CD4-positive, alpha-beta memory T cell (primary cell): ENCODE measurements at regions not wholly inside any gene's neighbourhood (a gene's known extent, or its start where the extent isn't known, plus 50 kb on each side); places are given as distances from the start of the nearest gene placed in this dataset.

ENCODE experiments used
- CTCF ChIA-PET: fragments of 350-600 bp; sonication (Branson Sonifier 250); formaldehyde crosslinking; loops from one replicate; lab custom pipeline; 2021; ENCODE audit warnings: inconsistent platforms; ENCODE audit not compliant: partially characterized antibody; lab: Charles Lee
- POLR2A ChIA-PET: fragments of 350-600 bp; sonication (Branson Sonifier 250); formaldehyde crosslinking; loops from one replicate; lab custom pipeline; 2021; ENCODE audit not compliant: partially characterized antibody; lab: Charles Lee
- DNase-seq, 5 donors: peaks; one replicate each; pipeline versions ENCODE4 v3.0.0 to v3.0.0-alpha.2; 2020 to 2022; ENCODE audit warnings: mixed read lengths in 1 of 5
- H3K27ac ChIP-seq: one replicate; pipeline ENCODE4 v1.7.0; 2013; ENCODE audit warnings: low read depth, low read length
- H3K27me3 ChIP-seq: 2 replicates; pipeline ENCODE4 v1.7.0; 2013; ENCODE audit warnings: mild to moderate bottlenecking, low read length, moderate library complexity; ENCODE audit not compliant: insufficient read depth
- H3K36me3 ChIP-seq: 2 replicates; pipeline ENCODE4 v1.7.0; 2013; ENCODE audit warnings: mild to moderate bottlenecking, low read length, moderate library complexity; ENCODE audit not compliant: insufficient read depth
- H3K4me1 ChIP-seq: 2 replicates; pipeline ENCODE4 v1.7.0; 2013; ENCODE audit warnings: mild to moderate bottlenecking, low read length, moderate library complexity; ENCODE audit not compliant: insufficient read depth
- H3K4me3 ChIP-seq, 2 donors: one replicate each; pipeline ENCODE4 v1.7.0; 2013; ENCODE audit warnings: low read length in 2 of 2, mild to moderate bottlenecking in 1 of 2
- H3K9me3 ChIP-seq, 2 donors: one replicate each; pipeline ENCODE4 v1.7.0; 2013; ENCODE audit warnings: low read length in 2 of 2, control low read depth in 1 of 2; ENCODE audit not compliant: control insufficient read depth in 1 of 2
- H3K27ac Mint-ChIP-seq, 7 donors: one replicate each; pipeline ENCODE4 v1.8.0; 2020 to 2021; ENCODE audit warnings: mixed read lengths in 7 of 7, mild to moderate bottlenecking in 6 of 7, inconsistent platforms in 3 of 7, moderate library complexity in 3 of 7
- H3K27me3 Mint-ChIP-seq, 2 donors: one replicate each; pipeline ENCODE4 v1.8.0; 2020 to 2021; ENCODE audit warnings: mixed read lengths in 2 of 2
- H3K36me3 Mint-ChIP-seq, 2 donors: one replicate each; pipeline ENCODE4 v1.8.0; 2020 to 2021; ENCODE audit warnings: mixed read lengths in 2 of 2, inconsistent platforms in 1 of 2, mild to moderate bottlenecking in 1 of 2
- H3K4me1 Mint-ChIP-seq, 4 donors: one replicate each; pipeline ENCODE4 v1.8.0; 2020 to 2021; ENCODE audit warnings: mixed read lengths in 4 of 4, mild to moderate bottlenecking in 1 of 4
- H3K4me3 Mint-ChIP-seq, 8 donors: one replicate each; pipeline ENCODE4 v1.8.0; 2020 to 2021; ENCODE audit warnings: mixed read lengths in 8 of 8, mild to moderate bottlenecking in 7 of 8, moderate library complexity in 6 of 8, inconsistent platforms in 3 of 8
- H3K9me3 Mint-ChIP-seq, 8 donors: one replicate each; pipeline ENCODE4 v1.8.0; 2020 to 2021; ENCODE audit warnings: mixed read lengths in 8 of 8, mild to moderate bottlenecking in 5 of 8, inconsistent platforms in 3 of 8, moderate library complexity in 1 of 8
- intact Hi-C: fragments of 100-400 bp; cut with micrococcal nuclease; formaldehyde crosslinking; loops from one replicate; pipeline ENCODE4 v1.15.1; 2023

- Histone ChIP-seq H3K27ac (no peak overlapping the region), H3K36me3 (no peaks in the 10 kb centered on the region), H3K4me1 (no peaks in the 10 kb centered on the region), H3K27me3 (no peaks in the 10 kb centered on the region), H3K9me3 (no peaks in the 10 kb centered on the region), H3K4me3 (no peak overlapping the region)
- peak overlapping the region in 1 of 7 donors; percentile 32 for H3K27ac Mint-ChIP-seq
- peak overlapping the region in 1 of 8 donors; percentile 2 for H3K4me3 Mint-ChIP-seq
- intact Hi-C loops, result no loop called here
- no peaks in the 10 kb centered on the region for H3K27me3 Mint-ChIP-seq
- CTCF ChIA-PET, result no interaction called here
- POLR2A ChIA-PET, result no interaction called here
- no peaks in the 10 kb centered on the region for H3K36me3 Mint-ChIP-seq
- DNase-seq, result no peak
- H3K4me1 Mint-ChIP-seq, result no peaks in the 10 kb centered on the region
- peaks cover 0 to 9% (median 4%) of the 10 kb centered on the region in 8 donors for H3K9me3 Mint-ChIP-seq
These were observed 1045.3 kb downstream of the OTOL1 start for GRCh38 chr3:162541923-162542322.

- Mint-ChIP-seq H3K27ac (no peak overlapping the region), H3K9me3 (peaks cover 0 to 8% (median under 1%) of the 10 kb centered on the region in 8 donors)
- intact Hi-C loops, result no loop called here
These were observed 1047.6 kb downstream of the OTOL1 start for GRCh38 chr3:162544246-162544645.

GRCh38 chr3:162546910-162547309 lies 1050.3 kb downstream of the OTOL1 start:
- Histone ChIP-seq H3K4me3 (no peak overlapping the region), H3K36me3 (no peaks in the 10 kb centered on the region), H3K27me3 (no peaks in the 10 kb centered on the region), H3K27ac (no peak overlapping the region), H3K4me1 (no peaks in the 10 kb centered on the region), H3K9me3 (no peaks in the 10 kb centered on the region)
- H3K4me3 Mint-ChIP-seq, result no peak overlapping the region
- intact Hi-C loops, result no loop called here
- ChIA-PET POLR2A (no interaction called here), CTCF (no interaction called here)
- peaks cover 0 to 8% (median 0%) of the 10 kb centered on the region in 8 donors for H3K9me3 Mint-ChIP-seq
- no peaks in the 10 kb centered on the region for H3K36me3 Mint-ChIP-seq
- no peaks in the 10 kb centered on the region for H3K27me3 Mint-ChIP-seq
- no peak overlapping the region for H3K27ac Mint-ChIP-seq
- DNase-seq, result no peak
- no peaks in the 10 kb centered on the region for H3K4me1 Mint-ChIP-seq

More at GRCh38 chr3:162544246-162544645, 1047.6 kb downstream of the OTOL1 start:
- Mint-ChIP-seq H3K27me3 (no peaks in the 10 kb centered on the region), H3K4me3 (no peak overlapping the region), H3K4me1 (no peaks in the 10 kb centered on the region), H3K36me3 (no peaks in the 10 kb centered on the region)
- H3K4me1 ChIP-seq, result no peaks in the 10 kb centered on the region
- H3K9me3 ChIP-seq, result no peaks in the 10 kb centered on the region
- ChIA-PET POLR2A (no interaction called here), CTCF (no interaction called here)
- no peaks in the 10 kb centered on the region for H3K27me3 ChIP-seq
- no peak overlapping the region for H3K4me3 ChIP-seq
- H3K36me3 ChIP-seq, result no peaks in the 10 kb centered on the region
- H3K27ac ChIP-seq, result no peak overlapping the region
- no peak for DNase-seq

GRCh38 chr3:162547321-162547720 lies 1050.7 kb downstream of the OTOL1 start:
- no peaks in the 10 kb centered on the region for H3K27me3 Mint-ChIP-seq
- intact Hi-C loops, result no loop called here
- Histone ChIP-seq H3K27me3 (no peaks in the 10 kb centered on the region), H3K9me3 (no peaks in the 10 kb centered on the region), H3K4me3 (no peak overlapping the region), H3K27ac (no peak overlapping the region), H3K4me1 (no peaks in the 10 kb centered on the region), H3K36me3 (no peaks in the 10 kb centered on the region)
- no peak overlapping the region for H3K27ac Mint-ChIP-seq
- no peaks in the 10 kb centered on the region for H3K36me3 Mint-ChIP-seq
- H3K4me1 Mint-ChIP-seq, result no peaks in the 10 kb centered on the region
- peaks cover 0 to 8% (median 2%) of the 10 kb centered on the region in 8 donors for H3K9me3 Mint-ChIP-seq
- no peak overlapping the region for H3K4me3 Mint-ChIP-seq
- POLR2A ChIA-PET, result no interaction called here
- no peak for DNase-seq
- CTCF ChIA-PET, result no interaction called here

GRCh38 chr3:162555761-162556160 lies 1059.2 kb downstream of the OTOL1 start:
- intact Hi-C loops, result no loop called here
- Mint-ChIP-seq H3K27ac (no peak overlapping the region), H3K27me3 (no peaks in the 10 kb centered on the region), H3K4me1 (no peaks in the 10 kb centered on the region), H3K4me3 (no peak overlapping the region), H3K9me3 (peaks cover 0 to 11% (median 6%) of the 10 kb centered on the region in 8 donors), H3K36me3 (no peaks in the 10 kb centered on the region)
- DNase-seq, result no peak
- H3K4me3 ChIP-seq, result no peak overlapping the region
- H3K9me3 ChIP-seq, result peaks cover 0 to 4% of the 10 kb centered on the region in 2 donors
- H3K27ac ChIP-seq, result no peak overlapping the region
- CTCF ChIA-PET, result no interaction called here
- H3K4me1 ChIP-seq, result no peaks in the 10 kb centered on the region
- no peaks in the 10 kb centered on the region for H3K27me3 ChIP-seq
- no peaks in the 10 kb centered on the region for H3K36me3 ChIP-seq
- POLR2A ChIA-PET, result no interaction called here

- H3K4me1 Mint-ChIP-seq, result no peaks in the 10 kb centered on the region
- no peak for DNase-seq
- peaks cover 0 to 8% (median 3%) of the 10 kb centered on the region in 8 donors for H3K9me3 Mint-ChIP-seq
- ChIA-PET CTCF (no interaction called here), POLR2A (no interaction called here)
- H3K4me1 ChIP-seq, result no peaks in the 10 kb centered on the region
- no peak overlapping the region for H3K27ac Mint-ChIP-seq
- H3K36me3 Mint-ChIP-seq, result no peaks in the 10 kb centered on the region
- peaks cover 0 to 4% of the 10 kb centered on the region in 2 donors for H3K9me3 ChIP-seq
- no peak overlapping the region for H3K4me3 Mint-ChIP-seq
- intact Hi-C loops, result no loop called here
- no peak overlapping the region for H3K27ac ChIP-seq
- no peaks in the 10 kb centered on the region for H3K36me3 ChIP-seq
- H3K27me3 ChIP-seq, result no peaks in the 10 kb centered on the region
- no peak overlapping the region for H3K4me3 ChIP-seq
- H3K27me3 Mint-ChIP-seq, result no peaks in the 10 kb centered on the region
These were observed 1061.4 kb downstream of the OTOL1 start for GRCh38 chr3:162558016-162558415.

GRCh38 chr3:162568706-162569105 lies 1072.1 kb downstream of the OTOL1 start:
- Mint-ChIP-seq H3K4me3 (no peak overlapping the region), H3K9me3 (peaks cover 3 to 10% (median 4%) of the 10 kb centered on the region in 8 donors), H3K4me1 (no peaks in the 10 kb centered on the region), H3K27me3 (no peaks in the 10 kb centered on the region), H3K27ac (no peak overlapping the region), H3K36me3 (no peaks in the 10 kb centered on the region)
- Histone ChIP-seq H3K27me3 (no peaks in the 10 kb centered on the region), H3K9me3 (no peaks in the 10 kb centered on the region), H3K4me3 (no peak overlapping the region), H3K4me1 (no peaks in the 10 kb centered on the region), H3K27ac (no peak overlapping the region), H3K36me3 (no peaks in the 10 kb centered on the region)
- no peak for DNase-seq
- POLR2A ChIA-PET, result no interaction called here
- CTCF ChIA-PET, result no interaction called here
- intact Hi-C loops, result no loop called here

GRCh38 chr3:162569314-162569713 lies 1072.7 kb downstream of the OTOL1 start:
- POLR2A ChIA-PET, result no interaction called here
- H3K9me3 Mint-ChIP-seq, result peaks cover 3 to 10% (median 4%) of the 10 kb centered on the region in 8 donors

More at GRCh38 chr3:162569314-162569713, 1072.7 kb downstream of the OTOL1 start:
- Histone ChIP-seq H3K9me3 (no peaks in the 10 kb centered on the region), H3K4me1 (no peaks in the 10 kb centered on the region), H3K27ac (no peak overlapping the region), H3K27me3 (no peaks in the 10 kb centered on the region), H3K36me3 (no peaks in the 10 kb centered on the region), H3K4me3 (no peak overlapping the region)
- no peak for DNase-seq
- H3K36me3 Mint-ChIP-seq, result no peaks in the 10 kb centered on the region
- H3K27ac Mint-ChIP-seq, result no peak overlapping the region
- no peak overlapping the region for H3K4me3 Mint-ChIP-seq
- no peaks in the 10 kb centered on the region for H3K4me1 Mint-ChIP-seq
- H3K27me3 Mint-ChIP-seq, result no peaks in the 10 kb centered on the region
- intact Hi-C loops, result no loop called here
- CTCF ChIA-PET, result no interaction called here
